ENCODE measurements at regions not wholly inside any gene's neighbourhood (a gene's known extent, or its start where the extent isn't known, plus 50 kb on each side); places are given as distances from the start of the nearest gene placed in this dataset.

GRCh38 chr13:106373304-106373988 lies 162.0 kb downstream of the EFNB2 start:
- no peaks in the 10 kb centered on the region for H3K36me3 ChIP-seq (ENCODE audit: control insufficient read depth in 2 of 2, insufficient read depth in 2 of 2, low read length in 2 of 2)
- H3K4me1 ChIP-seq (ENCODE audit: control insufficient read depth, insufficient read depth, low read length): peaks cover 10% of the 10 kb centered on the region
- no peak overlapping the region for H3K27ac ChIP-seq (ENCODE audit: low read length)
- H3K27me3 ChIP-seq (ENCODE audit: control insufficient read depth in 1 of 2, insufficient read depth in 2 of 2, low read length in 2 of 2): no peaks in the 10 kb centered on the region
- H3K9me3 ChIP-seq (ENCODE audit: control insufficient read depth in 2 of 2, low read length in 2 of 2): no peaks in the 10 kb centered on the region
- no peak overlapping the region for H3K4me3 ChIP-seq (ENCODE audit: low read length in 2 of 2)
- H3K9ac ChIP-seq (ENCODE audit: low read length in 2 of 2): no peak overlapping the region

- H3K27ac ChIP-seq (ENCODE audit: low read length): no peak overlapping the region
- H3K27me3 ChIP-seq (ENCODE audit: control insufficient read depth in 1 of 2, insufficient read depth in 2 of 2, low read length in 2 of 2): no peaks in the 10 kb centered on the region
Measured at GRCh38 chr13:106372199-106373155, 163.0 kb downstream of the EFNB2 start.

GRCh38 chr13:106371024-106371423 lies 164.4 kb downstream of the EFNB2 start:
- Histone ChIP-seq H3K27me3 (ENCODE audit: control insufficient read depth in 1 of 2, insufficient read depth in 2 of 2, low read length in 2 of 2) (no peaks in the 10 kb centered on the region), H3K9me3 (ENCODE audit: control insufficient read depth in 2 of 2, low read length in 2 of 2) (no peaks in the 10 kb centered on the region), H3K27ac (ENCODE audit: low read length) (no peak overlapping the region), H3K4me1 (ENCODE audit: control insufficient read depth, insufficient read depth, low read length) (peaks cover 10% of the 10 kb centered on the region), H3K4me3 (ENCODE audit: low read length in 2 of 2) (no peak overlapping the region), H3K9ac (ENCODE audit: low read length in 2 of 2) (no peak overlapping the region), H3K36me3 (ENCODE audit: control insufficient read depth in 2 of 2, insufficient read depth in 2 of 2, low read length in 2 of 2) (no peaks in the 10 kb centered on the region)

More at GRCh38 chr13:106372199-106373155, 163.0 kb downstream of the EFNB2 start:
- H3K36me3 ChIP-seq (ENCODE audit: control insufficient read depth in 2 of 2, insufficient read depth in 2 of 2, low read length in 2 of 2): no peaks in the 10 kb centered on the region
- peaks cover 10% of the 10 kb centered on the region for H3K4me1 ChIP-seq (ENCODE audit: control insufficient read depth, insufficient read depth, low read length)
- no peak overlapping the region for H3K9ac ChIP-seq (ENCODE audit: low read length in 2 of 2)
- H3K4me3 ChIP-seq (ENCODE audit: low read length in 2 of 2): no peak overlapping the region
- no peaks in the 10 kb centered on the region for H3K9me3 ChIP-seq (ENCODE audit: control insufficient read depth in 2 of 2, low read length in 2 of 2)

GRCh38 chr13:106369858-106370257 lies 165.6 kb downstream of the EFNB2 start:
- peaks cover 10% of the 10 kb centered on the region for H3K4me1 ChIP-seq (ENCODE audit: control insufficient read depth, insufficient read depth, low read length)
- H3K9me3 ChIP-seq (ENCODE audit: control insufficient read depth in 2 of 2, low read length in 2 of 2): peaks cover 0 to 4% of the 10 kb centered on the region in 2 donors
- no peak overlapping the region for H3K27ac ChIP-seq (ENCODE audit: low read length)
- H3K4me3 ChIP-seq (ENCODE audit: low read length in 2 of 2): no peak overlapping the region
- no peaks in the 10 kb centered on the region for H3K36me3 ChIP-seq (ENCODE audit: control insufficient read depth in 2 of 2, insufficient read depth in 2 of 2, low read length in 2 of 2)
- H3K27me3 ChIP-seq (ENCODE audit: control insufficient read depth in 1 of 2, insufficient read depth in 2 of 2, low read length in 2 of 2): no peaks in the 10 kb centered on the region
- no peak overlapping the region for H3K9ac ChIP-seq (ENCODE audit: low read length in 2 of 2)

GRCh38 chr13:106369091-106369490 lies 166.4 kb downstream of the EFNB2 start:
- no peaks in the 10 kb centered on the region for H3K36me3 ChIP-seq (ENCODE audit: control insufficient read depth in 2 of 2, insufficient read depth in 2 of 2, low read length in 2 of 2)
- no peak overlapping the region for H3K9ac ChIP-seq (ENCODE audit: low read length in 2 of 2)
- H3K27me3 ChIP-seq (ENCODE audit: control insufficient read depth in 1 of 2, insufficient read depth in 2 of 2, low read length in 2 of 2): no peaks in the 10 kb centered on the region
- peaks cover 0 to 4% of the 10 kb centered on the region in 2 donors for H3K9me3 ChIP-seq (ENCODE audit: control insufficient read depth in 2 of 2, low read length in 2 of 2)
- no peak overlapping the region for H3K4me3 ChIP-seq (ENCODE audit: low read length in 2 of 2)
- H3K4me1 ChIP-seq (ENCODE audit: control insufficient read depth, insufficient read depth, low read length): peaks cover 10% of the 10 kb centered on the region
- no peak overlapping the region for H3K27ac ChIP-seq (ENCODE audit: low read length)

GRCh38 chr13:106367361-106367971 lies 168.0 kb downstream of the EFNB2 start:
- H3K27me3 ChIP-seq (ENCODE audit: control insufficient read depth in 1 of 2, insufficient read depth in 2 of 2, low read length in 2 of 2): no peaks in the 10 kb centered on the region
- H3K9ac ChIP-seq (ENCODE audit: low read length in 2 of 2): no peak overlapping the region
- H3K4me3 ChIP-seq (ENCODE audit: low read length in 2 of 2): no peak overlapping the region
- no peaks in the 10 kb centered on the region for H3K36me3 ChIP-seq (ENCODE audit: control insufficient read depth in 2 of 2, insufficient read depth in 2 of 2, low read length in 2 of 2)
- no peaks in the 10 kb centered on the region for H3K4me1 ChIP-seq (ENCODE audit: control insufficient read depth, insufficient read depth, low read length)
- H3K27ac ChIP-seq (ENCODE audit: low read length): no peak overlapping the region
- peaks cover 0 to 4% of the 10 kb centered on the region in 2 donors for H3K9me3 ChIP-seq (ENCODE audit: control insufficient read depth in 2 of 2, low read length in 2 of 2)

- H3K9ac ChIP-seq (ENCODE audit: low read length in 2 of 2): no peak overlapping the region
- H3K27ac ChIP-seq (ENCODE audit: low read length): no peak overlapping the region
- no peaks in the 10 kb centered on the region for H3K36me3 ChIP-seq (ENCODE audit: control insufficient read depth in 2 of 2, insufficient read depth in 2 of 2, low read length in 2 of 2)
- H3K4me3 ChIP-seq (ENCODE audit: low read length in 2 of 2): no peak overlapping the region
- no peaks in the 10 kb centered on the region for H3K27me3 ChIP-seq (ENCODE audit: control insufficient read depth in 1 of 2, insufficient read depth in 2 of 2, low read length in 2 of 2)
- no peaks in the 10 kb centered on the region for H3K4me1 ChIP-seq (ENCODE audit: control insufficient read depth, insufficient read depth, low read length)
- H3K9me3 ChIP-seq (ENCODE audit: control insufficient read depth in 2 of 2, low read length in 2 of 2): peaks cover 0 to 4% of the 10 kb centered on the region in 2 donors
Measured at GRCh38 chr13:106362707-106363106, 172.8 kb downstream of the EFNB2 start.

GRCh38 chr13:106361621-106362020 lies 173.8 kb downstream of the EFNB2 start:
- H3K27me3 ChIP-seq (ENCODE audit: control insufficient read depth in 1 of 2, insufficient read depth in 2 of 2, low read length in 2 of 2): no peaks in the 10 kb centered on the region
- H3K9me3 ChIP-seq (ENCODE audit: control insufficient read depth in 2 of 2, low read length in 2 of 2): peaks cover 0 to 4% of the 10 kb centered on the region in 2 donors
- no peaks in the 10 kb centered on the region for H3K36me3 ChIP-seq (ENCODE audit: control insufficient read depth in 2 of 2, insufficient read depth in 2 of 2, low read length in 2 of 2)
- H3K4me3 ChIP-seq (ENCODE audit: low read length in 2 of 2): no peak overlapping the region
- H3K4me1 ChIP-seq (ENCODE audit: control insufficient read depth, insufficient read depth, low read length): no peaks in the 10 kb centered on the region
- no peak overlapping the region for H3K27ac ChIP-seq (ENCODE audit: low read length)
- H3K9ac ChIP-seq (ENCODE audit: low read length in 2 of 2): no peak overlapping the region

GRCh38 chr13:106357198-106357597 lies 178.3 kb downstream of the EFNB2 start:
- Histone ChIP-seq H3K9ac (ENCODE audit: low read length in 2 of 2) (no peak overlapping the region), H3K27ac (ENCODE audit: low read length) (no peak overlapping the region), H3K9me3 (ENCODE audit: control insufficient read depth in 2 of 2, low read length in 2 of 2) (no peaks in the 10 kb centered on the region), H3K4me1 (ENCODE audit: control insufficient read depth, insufficient read depth, low read length) (no peaks in the 10 kb centered on the region), H3K36me3 (ENCODE audit: control insufficient read depth in 2 of 2, insufficient read depth in 2 of 2, low read length in 2 of 2) (no peaks in the 10 kb centered on the region), H3K27me3 (ENCODE audit: control insufficient read depth in 1 of 2, insufficient read depth in 2 of 2, low read length in 2 of 2) (no peaks in the 10 kb centered on the region), H3K4me3 (ENCODE audit: low read length in 2 of 2) (no peak overlapping the region)

GRCh38 chr13:106355866-106356265 lies 179.6 kb downstream of the EFNB2 start:
- Histone ChIP-seq H3K4me1 (ENCODE audit: control insufficient read depth, insufficient read depth, low read length) (no peaks in the 10 kb centered on the region), H3K27ac (ENCODE audit: low read length) (no peak overlapping the region), H3K36me3 (ENCODE audit: control insufficient read depth in 2 of 2, insufficient read depth in 2 of 2, low read length in 2 of 2) (no peaks in the 10 kb centered on the region), H3K4me3 (ENCODE audit: low read length in 2 of 2) (no peak overlapping the region), H3K27me3 (ENCODE audit: control insufficient read depth in 1 of 2, insufficient read depth in 2 of 2, low read length in 2 of 2) (no peaks in the 10 kb centered on the region), H3K9me3 (ENCODE audit: control insufficient read depth in 2 of 2, low read length in 2 of 2) (no peaks in the 10 kb centered on the region), H3K9ac (ENCODE audit: low read length in 2 of 2) (no peak overlapping the region)
